NCI-H2196 (cell line): ENCODE measurements at regions not wholly inside any gene's neighbourhood (a gene's known extent, or its start where the extent isn't known, plus 50 kb on each side); places are given as distances from the start of the nearest gene placed in this dataset.

Experiments used
- DNase-seq: peaks from one replicate; lab custom pipeline; 2025; ENCODE audit not compliant: unreplicated experiment; lab: John Stamatoyannopoulos, UW

GRCh38 chr2:20559277-20559676, 91.6 kb downstream of the HS1BP3 start:
- DNase-seq, result no peak

DNA sequence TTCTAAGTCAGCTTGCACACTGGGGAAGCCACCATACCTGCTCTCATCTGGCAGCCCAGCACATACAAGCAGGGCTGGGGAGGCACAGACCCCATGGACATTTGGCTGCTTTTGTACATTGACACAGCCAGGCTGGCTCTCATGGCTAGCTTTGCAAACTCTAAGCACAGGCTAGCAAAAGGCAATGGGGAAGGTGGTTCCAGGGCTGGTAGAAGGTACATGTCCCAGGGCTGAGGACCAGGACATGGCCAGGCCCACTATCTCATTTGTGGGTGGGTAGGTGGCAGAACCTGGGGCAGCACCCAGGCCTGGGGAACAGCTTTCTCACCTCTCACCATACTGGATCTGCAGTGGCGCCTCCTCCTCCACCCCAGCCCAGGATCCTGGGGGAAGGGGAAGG, 90.9 kb downstream of the HS1BP3 start:
- no peak for DNase-seq

DNA sequence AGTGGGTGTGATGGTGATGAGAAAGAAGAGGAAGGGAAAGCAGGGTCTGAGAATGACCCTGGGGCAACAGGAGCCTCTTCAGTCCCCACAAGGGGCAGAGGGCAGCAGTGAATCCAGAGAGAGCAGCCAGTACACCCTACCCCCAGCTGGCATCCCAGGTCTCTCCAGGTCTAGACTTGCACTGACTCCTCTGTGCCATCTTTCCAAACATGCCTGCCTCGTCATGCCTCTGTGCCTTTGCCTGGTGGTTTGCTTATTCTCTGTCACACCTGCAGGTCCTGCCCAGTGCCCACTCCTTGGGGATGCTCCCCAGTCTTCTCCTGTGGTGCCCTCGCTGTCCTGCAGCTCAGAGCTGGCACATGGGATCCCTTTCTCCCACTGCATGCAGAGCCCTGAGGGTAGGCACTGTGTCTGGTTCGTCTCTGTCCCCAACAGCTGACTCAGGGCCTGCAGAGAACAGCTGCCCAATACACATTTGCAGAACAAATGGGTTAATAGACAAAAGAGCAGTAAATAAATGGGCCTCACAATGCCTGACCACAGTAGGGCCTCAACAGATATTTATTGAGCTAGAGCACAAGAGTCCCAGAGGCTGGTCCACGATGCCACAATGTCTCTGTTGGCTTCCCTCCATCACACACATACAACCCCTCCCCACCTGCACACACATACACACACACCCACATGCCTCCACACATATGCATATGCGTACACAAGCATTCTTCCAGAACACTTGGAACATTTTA, 89.8 kb downstream of the HS1BP3 start:
- no peak for DNase-seq

DNA sequence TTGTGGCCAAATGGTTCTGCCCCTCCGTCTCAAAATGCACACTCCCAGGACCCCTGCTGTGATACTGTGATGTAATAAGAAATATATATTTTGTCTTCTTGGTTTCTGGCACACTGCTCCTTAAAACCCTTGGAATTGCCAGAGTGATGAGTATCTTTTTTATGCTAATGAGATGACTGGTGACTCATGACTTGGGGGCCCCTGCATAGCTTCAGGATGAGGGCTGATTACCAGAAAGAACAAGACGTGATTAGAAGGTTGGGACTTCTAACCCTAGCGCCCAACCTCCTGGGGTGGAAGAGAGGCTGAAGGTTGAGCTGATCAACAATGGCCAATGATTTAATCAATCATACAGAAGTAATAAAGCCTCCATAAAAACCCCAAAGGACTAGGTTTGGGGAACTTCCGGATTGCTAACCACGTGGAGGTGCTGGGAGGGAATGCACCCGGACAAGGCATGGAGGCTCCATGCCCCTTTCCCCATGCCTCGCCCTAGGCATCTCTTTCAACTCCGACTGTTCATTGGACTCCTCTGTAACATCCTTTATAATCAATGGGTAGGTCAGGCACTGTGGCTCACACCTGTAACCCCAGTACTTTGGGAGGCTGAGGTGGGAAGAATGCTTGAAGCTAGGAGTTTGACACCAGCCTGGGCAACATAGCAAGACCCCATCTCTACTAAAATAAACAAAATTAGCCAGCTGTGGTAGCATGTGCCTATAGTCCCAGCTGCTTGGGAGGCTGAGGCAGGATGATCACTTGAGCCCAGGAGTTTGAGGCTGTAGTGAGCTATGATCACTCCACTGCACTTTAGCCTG, 89.1 kb downstream of the HS1BP3 start:
- DNase-seq, result no peak

DNA sequence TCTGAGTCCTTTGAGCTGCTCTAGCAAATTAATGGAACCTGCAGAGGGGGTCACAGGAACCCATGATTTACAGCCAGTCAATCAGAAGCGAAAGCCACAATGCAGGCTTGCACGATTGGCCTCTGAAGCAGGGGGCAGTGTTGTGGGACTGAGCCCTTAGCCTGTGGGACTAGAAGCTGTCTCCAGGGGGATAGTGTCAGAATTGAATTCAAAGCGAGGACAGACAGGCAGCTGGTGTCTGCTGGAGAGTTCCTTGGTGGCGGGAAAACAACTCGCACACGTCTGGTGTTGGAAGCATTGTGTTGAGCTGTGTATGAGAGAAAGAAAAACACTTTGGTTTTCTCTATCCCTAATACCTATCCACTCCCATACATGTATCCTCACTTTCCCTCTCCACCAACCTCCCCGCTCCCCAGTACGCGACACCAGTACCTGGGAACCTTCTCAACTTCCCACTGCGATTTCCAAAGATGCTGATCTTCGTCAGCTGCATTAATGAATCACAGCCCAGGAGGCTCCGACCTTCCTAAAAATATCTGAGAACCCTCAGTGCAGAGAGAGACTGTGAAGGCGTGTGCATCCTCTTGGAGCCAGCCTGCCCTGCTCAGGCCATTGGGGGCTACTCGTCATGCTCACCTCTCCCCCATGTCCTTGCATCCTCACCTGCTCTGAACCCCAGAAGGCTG, 88.2 kb downstream of the HS1BP3 start:
- no peak for DNase-seq

DNA sequence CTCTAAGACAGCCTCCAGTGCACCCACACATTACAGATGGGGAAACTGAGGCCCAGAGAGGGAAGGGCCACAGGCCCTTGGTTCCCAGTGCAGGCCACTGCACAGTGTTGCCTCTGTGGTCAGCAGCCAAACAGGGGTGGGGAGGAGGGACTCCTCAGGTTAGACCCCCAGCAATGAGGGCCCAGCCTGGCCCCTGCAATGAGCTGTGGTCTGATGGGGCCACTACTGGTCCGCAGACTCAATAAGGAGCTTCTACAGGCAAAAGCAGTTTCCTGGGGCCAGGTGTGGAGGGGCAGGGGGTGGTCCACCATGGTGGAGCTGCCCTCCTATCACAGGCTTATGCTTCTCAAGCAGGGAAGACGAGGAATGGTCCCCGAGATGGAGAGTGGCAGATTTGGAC, 87.6 kb downstream of the HS1BP3 start:
- no peak for DNase-seq

- DNase-seq, result no peak
Observed at GRCh38 chr2:20563833-20564232, 87.1 kb downstream of the HS1BP3 start.

DNA sequence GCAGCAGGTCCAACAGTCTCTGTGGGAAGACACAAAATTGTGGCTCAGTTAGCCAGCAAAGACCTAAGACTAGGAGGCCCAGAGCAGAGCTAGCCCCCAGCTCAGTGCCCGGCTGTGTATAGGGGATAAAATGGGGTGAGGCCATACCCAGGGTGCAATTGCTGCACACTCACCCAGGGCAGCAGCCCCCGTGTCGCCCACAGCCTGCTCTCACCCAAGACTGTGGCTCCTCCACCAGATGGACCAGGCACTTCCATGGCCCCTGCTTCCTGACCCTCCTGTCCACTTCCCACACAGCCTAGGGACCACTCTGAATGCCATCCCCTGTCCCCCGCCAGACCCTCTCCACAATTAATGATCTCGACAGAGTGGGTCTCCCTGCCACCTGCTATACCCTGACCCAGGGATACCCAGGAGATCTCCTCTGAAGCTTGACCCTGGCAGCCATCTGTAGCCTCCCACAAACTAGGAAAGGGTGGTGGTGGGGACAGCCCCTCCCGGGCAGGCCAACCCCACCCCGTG, 85.7 kb downstream of the HS1BP3 start:
- no peak for DNase-seq

DNA sequence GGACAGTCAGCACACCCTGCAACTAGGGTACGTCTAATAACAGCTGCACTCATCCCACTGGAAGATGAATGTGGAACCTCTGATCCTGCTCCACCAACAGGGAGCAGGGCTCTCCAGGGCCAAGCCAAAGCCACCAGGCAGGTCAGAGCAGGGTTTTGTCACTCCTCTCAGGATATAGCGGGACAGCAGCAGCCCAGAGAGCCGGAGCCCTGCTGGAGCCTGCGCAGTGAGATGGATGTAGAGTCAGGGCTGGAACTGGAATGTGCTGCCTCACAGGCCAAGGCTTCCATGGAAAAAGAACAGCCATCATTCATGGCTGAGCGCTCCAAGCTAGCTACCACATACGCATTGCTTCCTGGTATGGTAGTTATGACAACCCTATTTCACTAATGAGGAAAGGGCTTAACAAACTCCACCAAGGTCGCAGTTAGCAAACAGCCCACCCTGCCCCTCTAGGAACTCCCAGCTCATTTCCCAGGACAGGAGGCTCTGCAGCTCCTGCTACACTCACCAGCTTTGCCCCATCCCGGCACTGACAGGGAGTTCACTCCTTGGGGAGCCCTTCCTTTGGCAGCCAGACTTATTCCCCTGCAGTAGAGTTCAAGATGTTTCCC, 85.2 kb downstream of the HS1BP3 start:
- DNase-seq, result no peak

GRCh38 chr2:20566331-20566730, 84.6 kb downstream of the HS1BP3 start:
- DNase-seq, result no peak

- no peak for DNase-seq
Observed at GRCh38 chr2:20567159-20567925, 83.6 kb downstream of the HS1BP3 start.
